GM12864 (cell line): ENCODE measurements at regions not wholly inside any gene's neighbourhood (a gene's known extent, or its start where the extent isn't known, plus 50 kb on each side); places are given as distances from the start of the nearest gene placed in this dataset.
"Not testable (repeated sequence)": the region's sequence is repeated elsewhere in the genome, so short reads cannot be mapped to it uniquely, and the experiment has no call there.

Source experiments
- DNase-seq: peaks from one replicate; pipeline ENCODE4 v3.0.0-alpha.2; 2011; ENCODE audit warnings: low read depth
- H3K4me3 ChIP-seq: 2 replicates; pipeline ENCODE4 v1.5.1; 2011; ENCODE audit warnings: mild to moderate bottlenecking, low read depth, low read length, control low read depth
- CTCF ChIP-seq: IDR thresholded peaks from 2 replicates; pipeline ENCODE4 v1.5.1; 2011; ENCODE audit warnings: low read depth, mild to moderate bottlenecking, moderate library complexity, low read length, control low read depth, inconsistent platforms; ENCODE audit errors: missing control alignments

DNA sequence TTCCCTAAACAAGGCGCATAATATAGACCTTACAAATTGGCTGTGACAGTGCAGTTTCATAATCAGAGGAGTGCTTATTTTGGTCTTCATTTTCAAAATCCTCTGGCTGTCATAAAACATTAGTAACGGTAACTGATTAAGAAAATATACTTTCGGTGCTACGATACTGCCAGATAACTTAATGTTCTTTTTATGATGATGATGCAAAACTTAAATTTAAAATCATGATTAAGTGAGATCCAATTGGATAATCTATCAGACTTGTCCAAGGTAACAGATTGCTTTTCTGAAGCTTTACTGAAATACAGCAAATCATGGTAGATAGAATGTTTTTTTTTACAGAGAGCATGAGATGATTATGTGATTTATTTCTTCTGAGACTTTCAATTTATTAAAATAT, 364.2 kb upstream of the CNTN3 start:
- no peak overlapping the region for H3K4me3 ChIP-seq
- no peak for DNase-seq
- TF ChIP-seq CTCF, result no peak

- DNase-seq, H3K4me3 ChIP-seq: not testable (repeated sequence)
Observed at GRCh38 chr3:74985028-74985904, 370.8 kb upstream of the CNTN3 start.

GRCh38 chr3:74988095-74988494, 373.6 kb upstream of the CNTN3 start:
- no peak for DNase-seq
- TF ChIP-seq CTCF, result no peak

GRCh38 chr3:74992898-74993297, 378.4 kb upstream of the CNTN3 start:
- TF ChIP-seq CTCF, result no peak
- no peak for DNase-seq
- H3K4me3 ChIP-seq, result no peak overlapping the region

More at GRCh38 chr3:74988095-74988494, 373.6 kb upstream of the CNTN3 start:
- no peak overlapping the region for H3K4me3 ChIP-seq

DNA sequence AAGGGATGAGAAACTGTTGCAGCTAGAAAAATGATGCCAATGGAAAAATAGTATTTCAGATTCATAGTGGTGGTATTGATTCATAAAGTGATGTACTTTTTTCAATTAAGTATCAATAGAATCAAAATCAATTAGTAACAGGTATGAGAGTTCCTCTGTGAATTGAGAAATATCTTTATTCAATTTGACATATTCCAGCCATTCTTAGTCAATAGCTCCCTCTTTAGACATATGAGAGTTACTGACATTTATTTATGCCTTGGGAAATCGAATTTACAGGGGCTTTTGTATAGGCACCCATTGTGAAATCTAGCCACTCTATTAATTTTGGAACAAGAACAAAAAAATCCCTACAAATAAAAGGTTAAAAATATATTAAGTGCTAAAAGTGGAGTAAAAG, 386.9 kb upstream of the CNTN3 start:
- no peak overlapping the region for H3K4me3 ChIP-seq
- TF ChIP-seq CTCF, result no peak
- DNase-seq, result no peak

DNA sequence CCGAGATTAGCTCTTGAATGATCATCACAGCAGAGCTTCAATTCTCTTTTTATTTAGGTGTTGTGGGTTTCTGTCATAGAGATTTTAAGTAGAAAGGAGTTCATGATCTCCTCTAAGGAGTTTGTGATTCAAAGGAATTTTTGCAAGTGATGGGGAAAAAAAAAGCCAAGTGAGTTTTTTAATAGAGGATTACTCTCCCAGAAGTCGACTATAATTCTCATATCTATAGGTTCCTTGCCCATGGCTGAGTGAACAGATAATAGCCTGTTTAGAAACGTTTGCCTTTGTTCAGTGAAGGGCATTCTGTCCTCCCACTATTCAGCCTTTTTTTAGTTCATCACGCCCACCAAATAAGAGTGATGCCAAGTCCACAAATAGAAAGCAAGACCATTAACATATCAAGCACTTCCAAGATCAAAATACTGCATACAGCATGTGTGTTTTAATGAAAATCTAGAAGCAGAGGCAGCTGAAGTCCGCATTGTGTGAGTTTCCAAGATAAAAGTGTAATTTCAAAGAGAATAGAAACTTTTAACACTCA, 398.4 kb upstream of the CNTN3 start:
- no peak for DNase-seq
- H3K4me3 ChIP-seq, result no peak overlapping the region
- TF ChIP-seq CTCF, result no peak

- no peak for DNase-seq
- H3K4me3 ChIP-seq, result no peak overlapping the region
- no peak for TF ChIP-seq CTCF
Observed at GRCh38 chr3:75014008-75014407, 399.5 kb upstream of the CNTN3 start.
